ENCODE measurements at regions not wholly inside any gene's neighbourhood (a gene's known extent, or its start where the extent isn't known, plus 50 kb on each side); places are given as distances from the start of the nearest gene placed in this dataset.

DNA sequence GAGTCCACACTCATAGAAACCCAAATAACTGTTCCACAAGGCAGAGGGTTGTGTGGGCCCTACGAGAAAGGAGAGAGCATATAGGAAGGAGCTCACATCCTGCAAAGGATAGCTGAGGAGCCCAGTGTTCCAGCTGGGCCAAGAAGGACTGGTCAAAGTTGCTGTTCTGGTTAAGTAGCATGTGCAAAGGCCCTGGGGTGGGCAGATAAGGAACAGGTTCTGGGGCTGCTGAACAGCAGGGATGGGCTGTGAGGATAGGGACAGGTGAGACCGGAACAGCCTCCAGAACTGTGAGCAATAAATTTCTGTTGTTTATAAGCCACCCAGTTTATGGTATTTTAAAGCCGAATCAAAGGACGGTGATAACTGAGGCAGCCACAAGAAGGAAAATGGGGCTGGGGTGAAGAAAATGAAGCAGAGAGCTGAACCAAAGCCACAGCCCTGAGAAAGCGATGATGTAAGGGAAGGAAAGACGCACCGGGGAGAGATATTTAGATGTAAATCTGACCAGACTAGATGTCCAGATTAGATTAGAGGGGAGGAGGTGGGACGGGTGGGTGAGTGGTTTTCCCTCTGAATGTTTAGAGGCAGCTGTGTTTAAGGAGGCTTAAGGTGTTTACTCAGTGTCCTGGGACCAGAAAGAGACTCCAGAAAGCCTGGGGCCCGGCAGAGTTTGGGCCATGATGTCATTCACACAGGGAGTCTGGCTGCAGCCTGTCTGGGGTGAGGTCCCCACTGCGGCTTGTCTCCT lies 180.8 kb upstream of the BCOR start:
- TF ChIP-seq EZH2 (IDR thresholded peaks at IDR 0.05; ENCODE audit: borderline replicate concordance, low read depth, low read length, severe bottlenecking) (no peak), POLR2A (IDR thresholded peaks at IDR 0.05; ENCODE audit: low read depth, low read length) (no peak), CTCF (IDR thresholded peaks at IDR 0.05; ENCODE audit: extremely low read depth in 1 of 2, insufficient read depth in 1 of 2, low read depth in 1 of 2, low read length in 2 of 2) (no peak)

Data from endothelial cell of umbilical vein (primary cell).